ENCODE measurements at regions not wholly inside any gene's neighbourhood (a gene's known extent, or its start where the extent isn't known, plus 50 kb on each side); places are given as distances from the start of the nearest gene placed in this dataset.

DNA sequence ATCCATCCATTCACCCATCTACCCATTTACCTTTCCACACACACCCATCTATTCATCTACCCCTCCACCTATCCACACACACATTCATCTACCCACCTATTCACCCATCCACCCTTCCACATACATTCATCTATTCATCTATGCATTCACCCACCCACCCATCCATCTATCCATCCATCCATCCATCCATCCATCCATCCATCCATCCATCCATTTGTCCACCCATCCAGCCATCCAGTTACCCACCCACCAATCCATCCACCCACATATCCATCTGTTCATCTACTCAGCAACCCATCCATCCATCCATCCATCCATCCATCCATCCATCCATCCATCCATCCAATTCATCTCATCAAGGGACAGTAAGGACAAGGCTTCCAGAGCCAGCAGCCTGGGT, 74.0 kb downstream of the INHBB start (continued):
- TF ChIP-seq, protein P1, sequence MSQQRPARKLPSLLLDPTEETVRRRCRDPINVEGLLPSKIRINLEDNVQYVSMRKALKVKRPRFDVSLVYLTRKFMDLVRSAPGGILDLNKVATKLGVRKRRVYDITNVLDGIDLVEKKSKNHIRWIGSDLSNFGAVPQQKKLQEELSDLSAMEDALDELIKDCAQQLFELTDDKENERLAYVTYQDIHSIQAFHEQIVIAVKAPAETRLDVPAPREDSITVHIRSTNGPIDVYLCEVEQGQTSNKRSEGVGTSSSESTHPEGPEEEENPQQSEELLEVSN (IDR thresholded peaks at IDR 0.05), result no peak
- TF ChIP-seq EP300 (IDR thresholded peaks at IDR 0.05; ENCODE audit: borderline replicate concordance in 1 of 2, low read depth in 2 of 2, low read length in 2 of 2), result no peak
- no peak for TF ChIP-seq CREB1 (IDR thresholded peaks at IDR 0.05)
- TF ChIP-seq TAF7 (optimal IDR thresholded peaks at IDR 0.05; ENCODE audit: borderline replicate concordance, low read depth, low read length), result no peak
- TF ChIP-seq HDAC6 (IDR thresholded peaks at IDR 0.05; ENCODE audit: low read depth, low read length), result no peak
- no peak for TF ChIP-seq PHF8 (conservative IDR thresholded peaks at IDR 0.05; ENCODE audit: low read depth, low read length)
- no peak for TF ChIP-seq CHD2 (IDR thresholded peaks at IDR 0.05; ENCODE audit: low read length)
- TF ChIP-seq SUZ12 (IDR thresholded peaks at IDR 0.05; ENCODE audit: low read length), result no peak
